Panc1 (cell line): ENCODE measurements at regions not wholly inside any gene's neighbourhood (a gene's known extent, or its start where the extent isn't known, plus 50 kb on each side); places are given as distances from the start of the nearest gene placed in this dataset.

ENCODE experiments used
- ATAC-seq: fragments of 200-7000 bp; cut with Tn5 transposase; 2 replicates; pipeline ENCODE4 v1.9.1; 2020; ENCODE audit warnings: mild to moderate bottlenecking, moderate library complexity
- BruUV-seq: library from RNA; stranded (reverse); fragments of 400-500 nt; replicated peaks from 2 replicates; lab custom pipeline; 2021; lab: Mats Ljungman, UMichigan
- CTCF ChIA-PET: fragments of 300-600 bp; sonication (Branson Sonifier 250); formaldehyde crosslinking; loops from one replicate; lab custom pipeline; 2022; ENCODE audit warnings: antibody characterized with exemption; lab: Charles Lee
- POLR2A ChIA-PET: fragments of 300-600 bp; sonication (Branson Sonifier 250); formaldehyde crosslinking; loops from one replicate; lab custom pipeline; 2022; ENCODE audit warnings: antibody characterized with exemption; lab: Charles Lee
- DNase-seq: peaks from one replicate; pipeline ENCODE4 v3.0.0-alpha.2; 2010; ENCODE audit warnings: low read depth, low spot score
- H3K27ac ChIP-seq: 2 replicates; pipeline ENCODE4 v1.5.1; 2011; ENCODE audit warnings: mild to moderate bottlenecking, low read length, inconsistent platforms
- H3K27me3 ChIP-seq: fragments of 200-500 bp; sonication (Bioruptor generic); 2 replicates; pipeline ENCODE4 v1.6.0; 2014; ENCODE audit warnings: low read length, inconsistent platforms; ENCODE audit not compliant: control insufficient read depth, insufficient read depth
- H3K36me3 ChIP-seq: fragments of 200-500 bp; sonication (Bioruptor generic); 2 replicates; pipeline ENCODE4 v1.5.1; 2014; ENCODE audit warnings: inconsistent platforms, mild to moderate bottlenecking, low read length, moderate library complexity; ENCODE audit not compliant: control insufficient read depth, insufficient read depth
- H3K4me1 ChIP-seq: 2 replicates; pipeline ENCODE4 v1.5.1; 2011; ENCODE audit warnings: inconsistent platforms, mild to moderate bottlenecking, low read length, moderate library complexity; ENCODE audit not compliant: control insufficient read depth, insufficient read depth
- H3K4me3 ChIP-seq, 2 experiments: 2 replicates each; pipeline ENCODE4 v1.5.1; 2011 to 2012; ENCODE audit warnings: low read depth in 2 of 2, low read length in 2 of 2, mild to moderate bottlenecking in 2 of 2, inconsistent platforms in 1 of 2, moderate library complexity in 1 of 2
- H3K9me3 ChIP-seq: fragments of 200-500 bp; sonication (Bioruptor generic); 2 replicates; pipeline ENCODE4 v1.5.1; 2014; ENCODE audit warnings: low read depth, mild to moderate bottlenecking, inconsistent platforms, low read length, moderate library complexity; ENCODE audit not compliant: control insufficient read depth, insufficient read depth
- CTCF ChIP-seq: fragments of 450-650 bp; IDR thresholded peaks from 2 replicates; pipeline ENCODE4 v1.5.1; 2017; ENCODE audit warnings: mild to moderate bottlenecking
- POLR2AphosphoS5 ChIP-seq: IDR thresholded peaks from 2 replicates; pipeline ENCODE4 v1.6.1; 2012; ENCODE audit warnings: mild to moderate bottlenecking, low read depth, low read length, moderate library complexity
- SIN3A ChIP-seq: IDR thresholded peaks from 2 replicates; pipeline ENCODE4 v1.6.1; 2012; ENCODE audit warnings: low read depth, mild to moderate bottlenecking, low read length, moderate library complexity, borderline replicate concordance; ENCODE audit not compliant: insufficient read depth
- TCF7L2 ChIP-seq: IDR thresholded peaks from 2 replicates; pipeline ENCODE4 v1.6.1; 2011; ENCODE audit warnings: mild to moderate bottlenecking, low read depth, low read length, inconsistent platforms
- in situ Hi-C: cut with HindIII; loops from 2 replicates; pipeline ENCODE4 v1.10.0; 2016; ENCODE audit warnings: low sequenced_read_pairs, low pct_unique_long_range_greater_than_20kb
- intact Hi-C: fragments of 100-400 bp; cut with micrococcal nuclease; formaldehyde crosslinking; loops from one replicate; pipeline ENCODE4 v1.10.0; 2022; ENCODE audit not compliant: unreplicated experiment
- TF ChIP-seq, protein P1 (sequence below), 2 experiments: IDR thresholded peaks; 2 replicates each; pipeline ENCODE4 v1.6.1; 2011 to 2012; ENCODE audit warnings: low read depth in 2 of 2, control low read depth in 1 of 2, low read length in 1 of 2, mild to moderate bottlenecking in 1 of 2, moderate library complexity in 1 of 2; ENCODE audit not compliant: insufficient read depth in 1 of 2

DNA sequence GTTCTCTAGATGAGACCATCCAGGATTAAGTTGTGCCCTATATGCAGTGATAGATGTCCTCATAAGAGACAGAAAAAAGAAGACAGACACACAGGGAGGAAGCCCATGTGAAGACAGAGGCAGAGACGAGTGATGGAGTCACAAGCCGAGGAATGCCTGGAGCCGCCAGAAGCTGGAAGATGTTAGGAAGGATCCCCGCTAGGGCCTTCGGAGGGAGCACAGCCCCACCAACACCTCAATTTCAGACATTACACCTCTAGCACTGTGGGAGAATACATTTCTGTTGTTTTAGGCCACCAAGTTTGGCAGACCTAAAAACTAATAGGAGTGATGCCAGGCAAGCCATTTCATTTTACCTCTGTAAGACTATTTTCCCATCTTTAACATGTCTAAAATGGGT lies 458.5 kb downstream of the MED13L start:
- CTCF ChIA-PET = no interaction called here
- TF ChIP-seq SIN3A (no peak), TCF7L2 (no peak), POLR2AphosphoS5 (no peak), CTCF (no peak)
- TF ChIP-seq, protein P1, sequence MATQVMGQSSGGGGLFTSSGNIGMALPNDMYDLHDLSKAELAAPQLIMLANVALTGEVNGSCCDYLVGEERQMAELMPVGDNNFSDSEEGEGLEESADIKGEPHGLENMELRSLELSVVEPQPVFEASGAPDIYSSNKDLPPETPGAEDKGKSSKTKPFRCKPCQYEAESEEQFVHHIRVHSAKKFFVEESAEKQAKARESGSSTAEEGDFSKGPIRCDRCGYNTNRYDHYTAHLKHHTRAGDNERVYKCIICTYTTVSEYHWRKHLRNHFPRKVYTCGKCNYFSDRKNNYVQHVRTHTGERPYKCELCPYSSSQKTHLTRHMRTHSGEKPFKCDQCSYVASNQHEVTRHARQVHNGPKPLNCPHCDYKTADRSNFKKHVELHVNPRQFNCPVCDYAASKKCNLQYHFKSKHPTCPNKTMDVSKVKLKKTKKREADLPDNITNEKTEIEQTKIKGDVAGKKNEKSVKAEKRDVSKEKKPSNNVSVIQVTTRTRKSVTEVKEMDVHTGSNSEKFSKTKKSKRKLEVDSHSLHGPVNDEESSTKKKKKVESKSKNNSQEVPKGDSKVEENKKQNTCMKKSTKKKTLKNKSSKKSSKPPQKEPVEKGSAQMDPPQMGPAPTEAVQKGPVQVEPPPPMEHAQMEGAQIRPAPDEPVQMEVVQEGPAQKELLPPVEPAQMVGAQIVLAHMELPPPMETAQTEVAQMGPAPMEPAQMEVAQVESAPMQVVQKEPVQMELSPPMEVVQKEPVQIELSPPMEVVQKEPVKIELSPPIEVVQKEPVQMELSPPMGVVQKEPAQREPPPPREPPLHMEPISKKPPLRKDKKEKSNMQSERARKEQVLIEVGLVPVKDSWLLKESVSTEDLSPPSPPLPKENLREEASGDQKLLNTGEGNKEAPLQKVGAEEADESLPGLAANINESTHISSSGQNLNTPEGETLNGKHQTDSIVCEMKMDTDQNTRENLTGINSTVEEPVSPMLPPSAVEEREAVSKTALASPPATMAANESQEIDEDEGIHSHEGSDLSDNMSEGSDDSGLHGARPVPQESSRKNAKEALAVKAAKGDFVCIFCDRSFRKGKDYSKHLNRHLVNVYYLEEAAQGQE (IDR thresholded peaks at IDR 0.05; ENCODE audit: insufficient read depth in 1 of 2, low read depth in 2 of 2, low read length in 1 of 2) = no peak
- Histone ChIP-seq H3K27ac (no peak overlapping the region), H3K4me1 (no peaks in the 10 kb centered on the region), H3K4me3 (no peak overlapping the region), H3K27me3 (peaks cover 13% of the 10 kb centered on the region), H3K9me3 (no peaks in the 10 kb centered on the region), H3K36me3 (no peaks in the 10 kb centered on the region)
- intact Hi-C loops = no loop called here
- in situ Hi-C loops = no loop called here
- POLR2A ChIA-PET = no interaction called here
- ATAC-seq = no peak
- no peak for DNase-seq
- no TSS peak for BruUV-seq

GRCh38 chr12:115817389-115817788 lies 460.1 kb downstream of the MED13L start:
- Histone ChIP-seq H3K9me3 (no peaks in the 10 kb centered on the region), H3K4me1 (no peaks in the 10 kb centered on the region), H3K4me3 (no peak overlapping the region), H3K36me3 (no peaks in the 10 kb centered on the region), H3K27me3 (peaks cover 13% of the 10 kb centered on the region), H3K27ac (no peak overlapping the region)
- in situ Hi-C loops = no loop called here
- ChIA-PET CTCF (no interaction called here), POLR2A (no interaction called here)
- BruUV-seq = no TSS peak
- no peak for TF ChIP-seq SIN3A
- TF ChIP-seq, protein P1 (IDR thresholded peaks at IDR 0.05; ENCODE audit: insufficient read depth in 1 of 2, low read depth in 2 of 2, low read length in 1 of 2) = no peak
- TF ChIP-seq CTCF = no peak
- no peak for TF ChIP-seq POLR2AphosphoS5
- DNase-seq (no peak), ATAC-seq (no peak)
- intact Hi-C loops = no loop called here
